SH-SY5Y (cell line): ENCODE measurements at regions not wholly inside any gene's neighbourhood (a gene's known extent, or its start where the extent isn't known, plus 50 kb on each side); places are given as distances from the start of the nearest gene placed in this dataset.

Experiments
- GATA2 ChIP-seq: IDR thresholded peaks from 2 replicates; pipeline ENCODE4 v1.6.1; 2011; ENCODE audit warnings: mild to moderate bottlenecking, low read depth, low read length
- GATA3 ChIP-seq: IDR thresholded peaks from 2 replicates; pipeline ENCODE4 v1.6.1; 2011; ENCODE audit warnings: low read depth, mild to moderate bottlenecking, low read length, moderate library complexity

GRCh38 chr1:2969011-2969844, 52.0 kb upstream of the ACTRT2 start:
- TF ChIP-seq GATA2 (no peak), GATA3 (no peak)
